Smooth muscle cell (in vitro differentiated cells): ENCODE measurements at regions not wholly inside any gene's neighbourhood (a gene's known extent, or its start where the extent isn't known, plus 50 kb on each side); places are given as distances from the start of the nearest gene placed in this dataset.

Experiments used
- DNase-seq: peaks from one replicate; lab custom pipeline; 2025; ENCODE audit not compliant: unreplicated experiment; lab: John Stamatoyannopoulos, UW
- H2AFZ ChIP-seq: fragments of 200-600 bp; sonication (generic); 2 replicates; pipeline ENCODE4 v1.6.0; 2016; ENCODE audit warnings: antibody characterized with exemption, low read depth, mild to moderate bottlenecking
- H3F3A ChIP-seq: fragments of 200-600 bp; sonication (generic); 2 replicates; pipeline ENCODE4 v1.6.0; 2017; ENCODE audit warnings: antibody characterized with exemption, low read depth
- H3K27ac ChIP-seq: fragments of 200-600 bp; sonication (generic); 2 replicates; pipeline ENCODE4 v1.5.1; 2016; ENCODE audit warnings: low read depth, mild to moderate bottlenecking
- H3K27me3 ChIP-seq: fragments of 200-600 bp; sonication (generic); 2 replicates; pipeline ENCODE4 v1.6.1; 2016; ENCODE audit warnings: low read depth, mild to moderate bottlenecking
- H3K36me3 ChIP-seq: fragments of 200-600 bp; sonication (generic); 2 replicates; pipeline ENCODE4 v1.5.1; 2016; ENCODE audit warnings: low read depth
- H3K4me1 ChIP-seq: fragments of 200-600 bp; sonication (generic); 2 replicates; pipeline ENCODE4 v1.5.1; 2016; ENCODE audit warnings: low read depth
- H3K4me2 ChIP-seq: fragments of 200-600 bp; sonication (generic); 2 replicates; pipeline ENCODE4 v1.6.0; 2016; ENCODE audit warnings: mild to moderate bottlenecking
- H3K4me3 ChIP-seq: fragments of 200-600 bp; sonication (generic); 2 replicates; pipeline ENCODE4 v1.5.1; 2016; ENCODE audit warnings: mild to moderate bottlenecking
- H3K79me2 ChIP-seq: fragments of 200-600 bp; sonication (generic); 2 replicates; pipeline ENCODE4 v1.6.0; 2016; ENCODE audit warnings: low read depth, mild to moderate bottlenecking
- H3K9ac ChIP-seq: fragments of 200-600 bp; sonication (generic); 2 replicates; pipeline ENCODE4 v1.6.0; 2016; ENCODE audit warnings: low read depth
- H3K9me3 ChIP-seq: fragments of 200-600 bp; sonication (generic); replicated peaks from 2 replicates; pipeline ENCODE4 v1.5.1; 2016; ENCODE audit warnings: low read depth
- H4K20me1 ChIP-seq: fragments of 200-600 bp; sonication (generic); 2 replicates; pipeline ENCODE4 v1.6.0; 2016; ENCODE audit warnings: low read depth
- CTCF ChIP-seq: fragments of 200-600 bp; sonication (generic); IDR thresholded peaks from 2 replicates; pipeline ENCODE4 v1.5.1; 2017; ENCODE audit warnings: borderline replicate concordance, mild to moderate bottlenecking, antibody characterized with exemption; ENCODE audit not compliant: insufficient read depth, poor library complexity, severe bottlenecking
- WGBS: methylation state at CpG from one replicate; pipeline ENCODE4 v1.1.7; 2016; ENCODE audit warnings: low lambda C conversion rate; 5-methylcytosine and 5-hydroxymethylcytosine counted together

GRCh38 chr16:79873825-79874224, 273.3 kb upstream of the MAF start:
- 93% methylated on average over 5 of the region's 5 CpGs for WGBS
- DNase-seq: no peak

GRCh38 chr16:79871906-79872305, 271.4 kb upstream of the MAF start:
- Histone ChIP-seq H3K4me1 (no peaks in the 10 kb centered on the region), H3K9me3 (no peaks in the 10 kb centered on the region), H4K20me1 (no peaks in the 10 kb centered on the region), H2AFZ (peak overlapping the region; percentile 9), H3K4me2 (no peak overlapping the region), H3K27ac (peak overlapping the region; percentile 12), H3K36me3 (no peaks in the 10 kb centered on the region), H3K27me3 (no peaks in the 10 kb centered on the region), H3F3A (no peaks in the 10 kb centered on the region), H3K79me2 (no peaks in the 10 kb centered on the region), H3K9ac (no peak overlapping the region), H3K4me3 (no peak overlapping the region)
- TF ChIP-seq CTCF: no peak
- DNase-seq: no peak
- WGBS: 73% methylated on average over 6 of the region's 6 CpGs

More at GRCh38 chr16:79873825-79874224, 273.3 kb upstream of the MAF start:
- Histone ChIP-seq H3K79me2 (no peaks in the 10 kb centered on the region), H3K9ac (no peak overlapping the region), H3K4me1 (no peaks in the 10 kb centered on the region), H3K27ac (no peak overlapping the region), H3K4me3 (no peak overlapping the region), H3K27me3 (no peaks in the 10 kb centered on the region), H3K9me3 (no peaks in the 10 kb centered on the region), H3F3A (no peaks in the 10 kb centered on the region), H3K4me2 (no peak overlapping the region), H3K36me3 (no peaks in the 10 kb centered on the region), H2AFZ (no peak overlapping the region), H4K20me1 (no peaks in the 10 kb centered on the region)
- TF ChIP-seq CTCF: no peak

- no peak for TF ChIP-seq CTCF
- H3K27me3 ChIP-seq: no peaks in the 10 kb centered on the region
- DNase-seq: no peak
- H3K9me3 ChIP-seq: no peaks in the 10 kb centered on the region
- no peaks in the 10 kb centered on the region for H3K79me2 ChIP-seq
- H3K36me3 ChIP-seq: no peaks in the 10 kb centered on the region
- no peak overlapping the region for H3K4me3 ChIP-seq
- H3K27ac ChIP-seq: no peak overlapping the region
- no peaks in the 10 kb centered on the region for H3K4me1 ChIP-seq
- no peaks in the 10 kb centered on the region for H4K20me1 ChIP-seq
- no peak overlapping the region for H2AFZ ChIP-seq
- H3F3A ChIP-seq: no peaks in the 10 kb centered on the region
- H3K9ac ChIP-seq: no peak overlapping the region
- H3K4me2 ChIP-seq: no peak overlapping the region
- 97% methylated on average over 16 of the region's 16 CpGs for WGBS
These were observed 269.7 kb upstream of the MAF start for GRCh38 chr16:79870016-79870886.
